Epithelial cell of esophagus (primary cell): ENCODE measurements at regions not wholly inside any gene's neighbourhood (a gene's known extent, or its start where the extent isn't known, plus 50 kb on each side); places are given as distances from the start of the nearest gene placed in this dataset.

Source experiments
- DNase-seq: peaks from one replicate; pipeline ENCODE4 v3.0.0; 2010; ENCODE audit warnings: low read depth
- H3K4me3 ChIP-seq: 2 replicates; pipeline ENCODE4 v1.5.1; 2011; ENCODE audit warnings: mild to moderate bottlenecking, low read length, control low read depth
- TF ChIP-seq, protein P1 (sequence below): IDR thresholded peaks from 2 replicates; pipeline ENCODE4 v1.5.1; 2011; ENCODE audit warnings: low read depth, mild to moderate bottlenecking, low read length, control low read depth, inconsistent platforms; ENCODE audit not compliant: insufficient read depth; ENCODE audit errors: missing control alignments

DNA sequence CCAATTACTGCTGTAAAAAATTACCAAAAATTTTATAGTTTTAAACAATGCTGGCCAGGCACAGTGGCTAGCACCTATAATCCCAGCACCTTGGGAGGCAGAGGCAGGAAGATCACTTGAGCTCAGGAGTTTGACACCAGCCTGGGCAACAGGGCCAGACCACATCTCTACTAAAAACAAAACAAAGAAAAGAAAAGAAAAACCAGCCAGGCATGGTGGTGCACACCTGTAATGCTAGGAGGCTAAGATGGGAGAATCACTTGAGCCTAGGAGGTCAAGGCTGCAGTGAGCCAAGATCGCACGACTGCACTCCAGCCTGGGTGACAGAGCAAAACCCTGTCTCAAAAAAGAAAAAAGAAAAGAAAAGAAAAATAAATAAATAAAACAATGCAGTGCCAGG lies 54.0 kb upstream of the ARID2 start:
- H3K4me3 ChIP-seq: no peak overlapping the region
- TF ChIP-seq, protein P1, sequence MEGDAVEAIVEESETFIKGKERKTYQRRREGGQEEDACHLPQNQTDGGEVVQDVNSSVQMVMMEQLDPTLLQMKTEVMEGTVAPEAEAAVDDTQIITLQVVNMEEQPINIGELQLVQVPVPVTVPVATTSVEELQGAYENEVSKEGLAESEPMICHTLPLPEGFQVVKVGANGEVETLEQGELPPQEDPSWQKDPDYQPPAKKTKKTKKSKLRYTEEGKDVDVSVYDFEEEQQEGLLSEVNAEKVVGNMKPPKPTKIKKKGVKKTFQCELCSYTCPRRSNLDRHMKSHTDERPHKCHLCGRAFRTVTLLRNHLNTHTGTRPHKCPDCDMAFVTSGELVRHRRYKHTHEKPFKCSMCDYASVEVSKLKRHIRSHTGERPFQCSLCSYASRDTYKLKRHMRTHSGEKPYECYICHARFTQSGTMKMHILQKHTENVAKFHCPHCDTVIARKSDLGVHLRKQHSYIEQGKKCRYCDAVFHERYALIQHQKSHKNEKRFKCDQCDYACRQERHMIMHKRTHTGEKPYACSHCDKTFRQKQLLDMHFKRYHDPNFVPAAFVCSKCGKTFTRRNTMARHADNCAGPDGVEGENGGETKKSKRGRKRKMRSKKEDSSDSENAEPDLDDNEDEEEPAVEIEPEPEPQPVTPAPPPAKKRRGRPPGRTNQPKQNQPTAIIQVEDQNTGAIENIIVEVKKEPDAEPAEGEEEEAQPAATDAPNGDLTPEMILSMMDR: no peak
- no peak for DNase-seq
